ENCODE measurements at regions not wholly inside any gene's neighbourhood (a gene's known extent, or its start where the extent isn't known, plus 50 kb on each side); places are given as distances from the start of the nearest gene placed in this dataset.

DNA sequence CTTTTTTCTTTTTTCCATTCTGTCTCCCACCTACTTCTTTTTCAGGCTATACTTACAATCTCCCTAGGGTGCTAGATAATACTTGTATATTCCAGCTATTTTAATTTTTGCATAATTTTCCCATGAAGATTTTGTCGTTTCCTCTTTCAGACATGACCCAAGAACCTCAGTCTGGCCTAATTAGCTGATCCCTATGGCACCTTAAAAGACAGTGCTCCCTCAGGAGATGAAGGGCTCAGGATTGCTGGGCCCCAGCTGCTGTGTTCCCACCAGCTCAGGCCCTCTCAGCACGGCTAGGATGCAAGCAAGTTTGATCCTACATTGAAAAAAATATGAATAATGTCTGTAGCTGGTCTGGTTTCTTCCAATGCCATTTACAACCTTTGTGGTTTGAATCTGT lies 55.0 kb upstream of the RGS5 start:
- no peak for DNase-seq

DNA sequence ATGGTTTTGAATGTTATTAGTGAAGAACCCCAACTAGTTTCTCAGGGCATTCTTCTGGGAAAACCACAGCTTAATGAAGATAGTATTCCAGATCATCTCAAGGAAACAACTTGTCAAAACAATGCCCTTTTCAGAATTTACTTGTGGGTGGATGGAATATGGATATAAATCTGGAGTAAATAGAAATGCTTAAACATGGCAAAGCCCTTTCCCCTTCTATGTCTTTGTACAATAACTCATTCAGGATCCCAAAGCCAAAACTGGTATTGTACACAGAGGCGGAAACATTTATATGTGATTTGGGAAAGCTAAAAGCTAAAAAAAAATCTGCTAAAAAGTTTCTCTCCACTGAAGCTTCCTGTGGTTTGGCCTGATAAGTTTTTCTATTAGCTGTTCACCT lies 55.5 kb upstream of the RGS5 start:
- peak; percentile 68 for DNase-seq

DNA sequence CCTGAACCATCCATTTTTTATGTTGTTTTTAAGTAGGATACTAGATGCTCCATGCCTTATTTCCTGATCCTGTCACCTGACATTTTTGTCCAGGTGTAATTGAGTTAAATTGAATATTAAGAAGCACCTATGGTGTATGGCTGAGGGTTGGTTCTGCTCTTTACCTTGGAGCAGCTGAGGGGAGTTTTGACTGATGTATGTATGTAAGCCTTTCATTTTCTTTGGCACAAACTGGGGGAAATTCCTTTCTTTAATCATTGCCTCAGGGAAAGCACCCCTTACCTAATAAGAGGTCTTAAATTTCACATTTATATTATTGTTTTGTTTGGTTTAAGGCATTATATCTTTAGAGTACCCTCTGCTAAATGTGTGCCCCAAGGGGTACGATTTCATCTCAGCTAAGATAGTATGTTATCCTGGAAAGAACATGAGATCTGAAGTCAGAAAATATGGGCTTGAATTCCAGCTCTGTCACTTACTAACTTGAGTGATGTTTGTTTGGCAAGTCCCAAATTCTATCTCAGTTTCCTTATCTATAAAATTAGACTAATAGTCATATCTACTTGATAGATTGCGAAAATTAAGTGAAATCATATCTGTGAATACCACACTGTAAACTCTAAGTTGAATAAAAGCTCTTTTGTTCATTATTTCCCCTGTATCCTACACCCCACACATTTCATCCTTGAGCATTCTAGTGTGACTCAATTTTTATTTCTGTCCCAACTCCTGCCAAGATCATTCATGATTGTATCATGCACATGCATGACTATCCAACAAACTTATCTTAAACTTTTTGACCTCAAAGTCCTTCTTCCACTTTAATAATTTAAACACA lies 57.7 kb upstream of the NUF2 start:
- DNase-seq = no peak

DNA sequence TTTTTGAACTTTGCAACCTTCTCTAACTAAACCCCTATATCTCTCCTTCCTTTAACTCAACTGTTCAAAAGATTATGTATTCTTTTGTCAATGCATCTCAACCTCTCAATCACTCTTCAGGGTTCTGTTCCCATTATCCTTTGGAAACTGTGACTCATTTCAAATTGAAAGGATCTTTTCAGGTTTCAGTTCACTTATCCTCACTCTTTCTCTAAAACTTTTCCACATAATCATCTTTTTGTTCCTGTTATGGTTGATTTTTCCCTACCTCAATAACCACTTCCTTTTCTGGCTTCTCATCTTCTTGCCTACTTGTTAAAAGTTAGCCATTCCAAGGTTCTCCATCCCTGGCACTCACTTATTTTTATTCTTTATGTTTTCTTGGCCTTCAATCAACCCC lies 56.2 kb upstream of the NUF2 start:
- no peak for DNase-seq

DNA sequence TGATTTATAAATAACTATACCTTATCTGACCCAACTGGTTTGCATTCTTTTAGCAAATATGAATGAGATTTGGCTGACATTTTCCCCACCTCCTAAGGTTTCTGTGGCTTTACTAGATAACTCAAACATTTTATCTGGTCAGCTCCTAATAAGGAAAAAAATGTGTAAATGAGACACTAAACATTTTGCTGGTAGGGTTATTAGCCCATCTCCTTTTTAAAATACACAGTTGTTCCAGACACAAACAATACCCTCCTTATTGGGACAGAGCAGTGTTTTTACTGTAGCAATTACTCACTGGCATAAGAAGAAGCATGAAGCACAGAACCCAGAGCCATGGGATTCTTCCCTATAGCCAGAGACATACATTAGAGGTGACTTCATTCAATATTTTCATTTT lies 53.8 kb upstream of the NUF2 start:
- no peak for DNase-seq

DNA sequence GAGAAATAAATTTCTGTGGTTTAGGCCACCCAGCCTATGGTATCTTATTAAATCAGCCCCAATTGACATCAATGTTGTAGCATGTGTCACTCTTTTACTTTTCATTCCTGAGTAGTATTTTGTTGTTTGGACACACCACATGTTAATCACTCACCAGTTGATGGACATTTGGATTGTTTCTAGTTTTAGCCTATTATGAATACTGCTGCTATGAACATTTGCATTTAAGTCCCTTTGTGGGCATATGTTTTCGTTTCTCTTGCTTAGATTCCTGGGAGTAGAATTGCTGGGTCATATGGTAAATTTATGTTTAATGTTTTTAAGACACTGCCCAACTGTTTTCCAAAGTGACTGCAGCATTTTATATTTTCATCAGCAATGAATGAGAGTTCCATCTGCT lies 50.2 kb upstream of the NUF2 start:
- no peak for DNase-seq

Measured in HCEC 1CT (cell line).